ENCODE measurements at regions not wholly inside any gene's neighbourhood (a gene's known extent, or its start where the extent isn't known, plus 50 kb on each side); places are given as distances from the start of the nearest gene placed in this dataset.

- TF ChIP-seq HMBOX1 (IDR thresholded peaks at IDR 0.05): no peak
- TF ChIP-seq NFYB (IDR thresholded peaks at IDR 0.05; ENCODE audit: extremely low read depth, insufficient read length): no peak
- no peak for TF ChIP-seq TAF1 (IDR thresholded peaks at IDR 0.05; ENCODE audit: control insufficient read depth, extremely low read depth, insufficient read depth, low read length, severe bottlenecking)
Measured at GRCh38 chr11:70931430-70931829, 320.9 kb downstream of the SHANK2 start.

Measured in K562 (cell line).